AG10803 (cell line): ENCODE measurements at regions not wholly inside any gene's neighbourhood (a gene's known extent, or its start where the extent isn't known, plus 50 kb on each side); places are given as distances from the start of the nearest gene placed in this dataset.
A peak's percentile ranks its signal among the peaks of the same experiment; 100 is the strongest.

Experiments
- DNase-seq: peaks from one replicate; pipeline ENCODE4 v3.0.0; 2010; ENCODE audit warnings: low read depth
- H3K4me3 ChIP-seq: 2 replicates; pipeline ENCODE4 v1.5.1; 2011; ENCODE audit warnings: mild to moderate bottlenecking, low read length, control low read depth
- CTCF ChIP-seq: conservative IDR thresholded peaks from 2 replicates; pipeline ENCODE4 v1.5.1; 2011; ENCODE audit warnings: mild to moderate bottlenecking, low read length, control low read depth, inconsistent platforms

GRCh38 chr21:26715878-26716506 is 129.2 kb downstream of the ADAMTS1 start:
- no peak overlapping the region for H3K4me3 ChIP-seq
- peak; percentile 51 for DNase-seq
- peak; percentile 89 for TF ChIP-seq CTCF

DNA sequence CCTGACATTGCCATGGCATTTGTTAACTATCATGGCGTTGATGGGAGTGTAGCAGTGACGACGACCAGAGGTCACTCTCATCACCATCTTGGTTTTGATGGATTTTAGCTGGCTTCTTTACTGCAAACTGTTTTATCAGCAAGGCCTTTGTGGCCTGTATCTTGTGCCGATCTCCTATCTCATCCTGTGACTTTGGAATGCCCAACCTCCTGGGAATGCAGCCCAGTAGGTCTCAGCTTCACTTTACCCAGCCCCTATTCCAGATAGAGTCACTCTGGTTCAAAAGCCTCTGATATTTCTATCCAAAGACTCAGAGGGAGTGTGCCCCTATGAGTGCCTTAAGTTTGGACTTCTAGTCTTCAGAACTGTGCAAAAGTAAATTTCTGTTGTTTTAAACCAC is 130.1 kb downstream of the ADAMTS1 start:
- TF ChIP-seq CTCF = no peak
- no peak overlapping the region for H3K4me3 ChIP-seq
- DNase-seq = no peak

- no peak overlapping the region for H3K4me3 ChIP-seq
- DNase-seq = no peak
- TF ChIP-seq CTCF = no peak
These were observed 135.1 kb downstream of the ADAMTS1 start for GRCh38 chr21:26710155-26710554.

GRCh38 chr21:26709090-26709489 is 136.0 kb upstream of the CYYR1 start:
- no peak for DNase-seq
- TF ChIP-seq CTCF = no peak
- no peak overlapping the region for H3K4me3 ChIP-seq

GRCh38 chr21:26708223-26708800 is 135.2 kb upstream of the CYYR1 start:
- no peak for TF ChIP-seq CTCF
- DNase-seq = no peak

DNA sequence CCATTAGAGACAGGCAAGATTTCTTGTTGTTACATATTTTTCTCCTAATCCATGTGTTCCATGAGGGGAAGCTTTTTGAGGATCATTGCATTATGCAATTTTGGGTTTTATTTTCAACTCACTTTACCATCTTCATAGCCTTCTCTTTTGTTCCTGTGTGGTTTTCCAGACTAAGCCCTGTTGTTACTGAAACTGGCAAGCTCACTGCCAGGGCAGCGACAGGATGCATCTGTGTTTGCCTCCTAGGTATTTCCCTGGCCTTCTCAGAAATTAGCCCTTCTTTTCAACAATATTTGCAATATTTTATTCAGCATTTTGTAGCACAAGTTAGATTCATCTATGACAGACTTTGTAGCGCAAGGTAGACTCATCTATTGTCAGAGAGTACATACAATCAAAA is 134.2 kb upstream of the CYYR1 start:
- no peak for DNase-seq
- no peak overlapping the region for H3K4me3 ChIP-seq
- TF ChIP-seq CTCF = no peak

More at GRCh38 chr21:26708223-26708800, 135.2 kb upstream of the CYYR1 start:
- H3K4me3 ChIP-seq = no peak overlapping the region

- TF ChIP-seq CTCF = no peak
- no peak overlapping the region for H3K4me3 ChIP-seq
- no peak for DNase-seq
These were observed 125.3 kb upstream of the CYYR1 start for GRCh38 chr21:26698416-26698815.
